Hepatocyte (in vitro differentiated cells): ENCODE measurements at regions not wholly inside any gene's neighbourhood (a gene's known extent, or its start where the extent isn't known, plus 50 kb on each side); places are given as distances from the start of the nearest gene placed in this dataset.

Experiments
- EZH2 ChIP-seq: fragments of 200-600 bp; sonication (generic); IDR thresholded peaks from 2 replicates; pipeline ENCODE4 v1.6.1; 2016; ENCODE audit warnings: antibody characterized with exemption, mild to moderate bottlenecking, borderline replicate concordance
- TF ChIP-seq, protein P1 (sequence below): fragments of 200-600 bp; sonication (generic); IDR thresholded peaks from 2 replicates; pipeline ENCODE4 v1.5.1; 2016; ENCODE audit warnings: antibody characterized with exemption, mild to moderate bottlenecking; ENCODE audit not compliant: poor library complexity

DNA sequence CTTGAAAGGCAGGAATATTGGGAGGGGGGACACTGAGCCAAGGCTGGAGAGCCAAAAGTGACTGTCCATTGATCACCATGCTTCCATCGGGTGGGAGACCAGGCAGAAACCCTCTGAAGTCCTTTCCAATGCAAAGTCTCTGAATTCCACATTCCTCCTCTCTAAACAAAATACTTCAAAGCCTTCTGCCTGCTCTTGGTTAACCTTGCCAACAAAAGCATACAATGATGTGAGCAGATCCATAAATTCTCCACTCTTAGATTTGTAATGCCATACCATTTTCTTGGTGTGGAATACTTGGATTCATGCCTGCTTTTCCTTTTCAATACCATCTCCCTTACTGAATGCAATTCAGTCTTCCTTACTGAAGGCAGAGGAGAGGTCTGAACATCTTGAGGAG, 74.1 kb upstream of the FAM9B start:
- TF ChIP-seq, protein P1, sequence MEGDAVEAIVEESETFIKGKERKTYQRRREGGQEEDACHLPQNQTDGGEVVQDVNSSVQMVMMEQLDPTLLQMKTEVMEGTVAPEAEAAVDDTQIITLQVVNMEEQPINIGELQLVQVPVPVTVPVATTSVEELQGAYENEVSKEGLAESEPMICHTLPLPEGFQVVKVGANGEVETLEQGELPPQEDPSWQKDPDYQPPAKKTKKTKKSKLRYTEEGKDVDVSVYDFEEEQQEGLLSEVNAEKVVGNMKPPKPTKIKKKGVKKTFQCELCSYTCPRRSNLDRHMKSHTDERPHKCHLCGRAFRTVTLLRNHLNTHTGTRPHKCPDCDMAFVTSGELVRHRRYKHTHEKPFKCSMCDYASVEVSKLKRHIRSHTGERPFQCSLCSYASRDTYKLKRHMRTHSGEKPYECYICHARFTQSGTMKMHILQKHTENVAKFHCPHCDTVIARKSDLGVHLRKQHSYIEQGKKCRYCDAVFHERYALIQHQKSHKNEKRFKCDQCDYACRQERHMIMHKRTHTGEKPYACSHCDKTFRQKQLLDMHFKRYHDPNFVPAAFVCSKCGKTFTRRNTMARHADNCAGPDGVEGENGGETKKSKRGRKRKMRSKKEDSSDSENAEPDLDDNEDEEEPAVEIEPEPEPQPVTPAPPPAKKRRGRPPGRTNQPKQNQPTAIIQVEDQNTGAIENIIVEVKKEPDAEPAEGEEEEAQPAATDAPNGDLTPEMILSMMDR: no peak
- TF ChIP-seq EZH2: no peak
